GM12878 (cell line): ENCODE measurements at regions not wholly inside any gene's neighbourhood (a gene's known extent, or its start where the extent isn't known, plus 50 kb on each side); places are given as distances from the start of the nearest gene placed in this dataset.
"Not testable (repeated sequence)": the region's sequence is repeated elsewhere in the genome, so short reads cannot be mapped to it uniquely, and the experiment has no call there.

Source experiments
- ATAC-seq: fragments of 200-7000 bp; cut with Tn5 transposase; 3 replicates; pipeline ENCODE4 v1.9.1; 2020; ENCODE audit warnings: mild to moderate bottlenecking, moderate library complexity
- BruUV-seq: library from RNA; stranded (reverse); fragments of 400-500 nt; replicated peaks from 2 replicates; lab custom pipeline; 2021; lab: Mats Ljungman, UMichigan
- CTCF ChIA-PET: fragments of 300-600 bp; sonication (Branson Sonifier 250); formaldehyde crosslinking; extraction: SDS; loops from one replicate; lab custom pipeline; 2021; ENCODE audit warnings: inconsistent platforms; lab: Yijun Ruan, JAX
- POLR2A ChIA-PET: fragments of 350-600 bp; formaldehyde crosslinking; extraction: SDS; loops from one replicate; lab custom pipeline; 2021; ENCODE audit warnings: inconsistent platforms; lab: Charles Lee
- RAD21 ChIA-PET: fragments of 300-600 bp; sonication (Branson Sonifier 250); formaldehyde crosslinking; loops from one replicate; lab custom pipeline; 2023; ENCODE audit warnings: antibody characterized with exemption; ENCODE audit not compliant: unreplicated experiment; lab: Charles Lee
- SMC1A ChIA-PET: fragments of 300-600 bp; sonication (Branson Sonifier 250); formaldehyde crosslinking; loops from one replicate; lab custom pipeline; 2023; ENCODE audit not compliant: unreplicated experiment, uncharacterized antibody; lab: Charles Lee
- DNase-seq: peaks from one replicate; pipeline ENCODE4 v3.0.0-alpha.2; 2011; ENCODE audit warnings: low read depth, low spot score
- FAIRE-seq: peaks from 3 replicates; lab custom pipeline; 2011; peaks lifted over from hg19 to GRCh38; lab: Jason Lieb, UNC
- H2AFZ ChIP-seq: 2 replicates; pipeline ENCODE4 v1.6.0; 2011; ENCODE audit warnings: low read depth, low read length, control low read depth; ENCODE audit not compliant: control insufficient read depth
- H3K27ac ChIP-seq: 2 replicates; pipeline ENCODE4 v1.5.1; 2011; ENCODE audit warnings: control low read depth; ENCODE audit not compliant: control insufficient read depth, insufficient read depth
- H3K27me3 ChIP-seq, 2 experiments: replicated peaks in 1 of 2; 2 replicates each; pipeline versions ENCODE4 v1.6.0 to v1.6.1; 2011; ENCODE audit warnings: low read length in 1 of 2; ENCODE audit not compliant: control insufficient read depth in 2 of 2, insufficient read depth in 2 of 2
- H3K36me3 ChIP-seq, 2 experiments: 2 replicates each; pipeline ENCODE4 v1.5.1; 2011; ENCODE audit warnings: low read length in 1 of 2; ENCODE audit not compliant: control insufficient read depth in 2 of 2, insufficient read depth in 2 of 2
- H3K4me1 ChIP-seq: 2 replicates; pipeline ENCODE4 v1.6.1; 2011; ENCODE audit warnings: mild to moderate bottlenecking, low read length, moderate library complexity, mixed read lengths; ENCODE audit not compliant: control insufficient read depth, insufficient read depth
- H3K4me2 ChIP-seq: 2 replicates; pipeline ENCODE4 v1.6.0; 2011; ENCODE audit warnings: control low read depth; ENCODE audit not compliant: control insufficient read depth, insufficient read depth
- H3K4me3 ChIP-seq: fragments of 200-600 bp; sonication (generic); 2 replicates; pipeline ENCODE4 v1.5.1; 2016
- H3K79me2 ChIP-seq: 2 replicates; pipeline ENCODE4 v1.6.0; 2011; ENCODE audit warnings: low read length; ENCODE audit not compliant: control insufficient read depth, insufficient read depth
- H3K9ac ChIP-seq: 2 replicates; pipeline ENCODE4 v1.8.0; 2011; ENCODE audit warnings: low read length, control low read depth, mixed read lengths; ENCODE audit not compliant: control insufficient read depth, insufficient read depth
- H3K9me3 ChIP-seq: replicated peaks from 3 replicates; pipeline ENCODE4 v1.5.1; 2011; ENCODE audit warnings: mild to moderate bottlenecking, low read length; ENCODE audit not compliant: control insufficient read depth, insufficient read depth
- H4K20me1 ChIP-seq: 2 replicates; pipeline ENCODE4 v1.6.0; 2011; ENCODE audit not compliant: control insufficient read depth, insufficient read depth
- ATF7 ChIP-seq: fragments of 450-650 bp; IDR thresholded peaks from 2 replicates; pipeline ENCODE4 v1.6.1; 2016; ENCODE audit warnings: low read depth, mild to moderate bottlenecking
- CBFB ChIP-seq: IDR thresholded peaks from 2 replicates; pipeline ENCODE4 v1.6.1; 2016; ENCODE audit warnings: antibody characterized with exemption, low read depth
- KLF5 ChIP-seq: fragments of 450-650 bp; IDR thresholded peaks from 2 replicates; pipeline ENCODE4 v1.6.1; 2014; ENCODE audit warnings: mild to moderate bottlenecking; ENCODE audit not compliant: partially characterized antibody
- RB1 ChIP-seq: fragments of 450-650 bp; formaldehyde crosslinking; IDR thresholded peaks from 2 replicates; pipeline ENCODE4 v1.6.1; 2017; ENCODE audit warnings: mild to moderate bottlenecking, borderline replicate concordance
- RFX5 ChIP-seq: IDR thresholded peaks from 2 replicates; pipeline ENCODE4 v1.6.1; 2011; ENCODE audit warnings: low read depth, low read length, improper control_type of control experiment
- ZNF384 ChIP-seq: IDR thresholded peaks from 2 replicates; pipeline ENCODE4 v1.6.1; 2012; ENCODE audit warnings: low read depth, mild to moderate bottlenecking, low read length, improper control_type of control experiment, borderline replicate concordance
- WGBS: methylation state at CpG from one replicate; pipeline ENCODE4 v1.1.6; 2016; ENCODE audit warnings: low lambda C conversion rate; ENCODE audit not compliant: insufficient replicate concordance, insufficient coverage; ENCODE audit errors: missing lambda C conversion rate; 5-methylcytosine and 5-hydroxymethylcytosine counted together
- in situ Hi-C: fragments of 300-500 bp; cut with MboI; formaldehyde crosslinking; loops from 9 replicates; pipeline ENCODE4 v1.14.3; 2018; ENCODE audit warnings: mixed read lengths
- intact Hi-C: fragments of 100-400 bp; cut with micrococcal nuclease; formaldehyde crosslinking; loops from one replicate; pipeline ENCODE4 v1.14.2; 2022; ENCODE audit not compliant: unreplicated experiment

GRCh38 chr2:228916416-228917090, 354.5 kb downstream of the PID1 start (continued):
- TF ChIP-seq ZNF384: no peak
- no peak for TF ChIP-seq CBFB
- TF ChIP-seq KLF5: no peak
- TF ChIP-seq RB1: no peak
- TF ChIP-seq RFX5: no peak
- TF ChIP-seq, all 136 proteins: peak for 0

GRCh38 chr2:228913176-228913575, 357.9 kb downstream of the PID1 start:
- ATAC-seq: no peak
- ChIA-PET CTCF (no interaction called here), POLR2A (no interaction called here), RAD21 (no interaction called here), SMC1A (no interaction called here)
- BruUV-seq: no TSS peak
- Histone ChIP-seq H3K9me3 (no peaks in the 10 kb centered on the region), H3K79me2 (no peaks in the 10 kb centered on the region), H3K4me3 (no peak overlapping the region), H3K4me2 (no peak overlapping the region), H3K4me1 (no peaks in the 10 kb centered on the region), H3K36me3 (no peaks in the 10 kb centered on the region), H3K27me3 (no peaks in the 10 kb centered on the region), H3K9ac (no peak overlapping the region), H4K20me1 (no peaks in the 10 kb centered on the region), H2AFZ (no peak overlapping the region), H3K27ac (no peak overlapping the region)
- intact Hi-C loops (no loop called here), in situ Hi-C loops (no loop called here)
- WGBS: 0% methylated on average over 3 of the region's 3 CpGs
- DNase-seq: no peak
- no peak for FAIRE-seq
- TF ChIP-seq ATF7: no peak

DNA sequence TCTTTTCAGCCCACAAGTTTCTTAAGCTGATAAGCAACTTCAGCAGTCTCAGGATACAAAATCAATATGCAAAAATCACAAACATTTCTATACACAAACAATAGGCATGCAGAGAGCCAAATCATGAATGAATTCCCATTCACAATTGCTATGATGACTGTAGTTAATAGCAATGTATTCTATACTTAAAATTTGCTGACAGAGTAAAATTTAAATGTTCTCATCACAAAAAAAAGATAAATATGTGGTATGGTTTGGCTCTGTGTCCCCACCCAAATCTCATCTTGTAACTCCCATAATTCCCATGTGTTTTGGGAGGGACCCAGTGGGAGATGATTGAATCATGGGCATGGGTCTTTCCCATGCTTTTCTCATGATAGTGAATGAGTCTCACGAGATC, 360.2 kb downstream of the PID1 start:
- ATAC-seq, H3K9ac ChIP-seq, H3K4me3 ChIP-seq, H2AFZ ChIP-seq, SMC1A ChIA-PET, RAD21 ChIA-PET, H3K79me2 ChIP-seq, H3K9me3 ChIP-seq, H3K36me3 ChIP-seq, H3K4me2 ChIP-seq, H4K20me1 ChIP-seq, CTCF ChIA-PET, DNase-seq, in situ Hi-C loops, intact Hi-C loops, H3K27ac ChIP-seq, H3K4me1 ChIP-seq, POLR2A ChIA-PET, FAIRE-seq, BruUV-seq, H3K27me3 ChIP-seq: not testable (repeated sequence)
- 0% methylated on average over 1 of the region's 1 CpG for WGBS
